ENCODE measurements at regions not wholly inside any gene's neighbourhood (a gene's known extent, or its start where the extent isn't known, plus 50 kb on each side); places are given as distances from the start of the nearest gene placed in this dataset.

- H2BK120ac ChIP-seq (ENCODE audit: low read depth, low read length, poor library complexity, severe bottlenecking) = no peak overlapping the region
- H3K4me1 ChIP-seq (ENCODE audit: insufficient read depth, low read length) = no peaks in the 10 kb centered on the region; the same call in 1 of the 2 replicates
- H3K27ac ChIP-seq (ENCODE audit: insufficient read length, low read depth, low read length) = no peak overlapping the region
Measured at GRCh38 chr16:85539629-85540291, 73.4 kb upstream of the GSE1 start.

More at GRCh38 chr16:85539629-85540291, 73.4 kb upstream of the GSE1 start:
- Histone ChIP-seq H3K14ac (ENCODE audit: insufficient read depth, low read length) (no peak overlapping the region), H3K23ac (ENCODE audit: insufficient read length, low read depth, low read length) (no peak overlapping the region), H3K23me2 (ENCODE audit: insufficient read length, low read depth, low read length, poor library complexity, severe bottlenecking) (no peaks in the 10 kb centered on the region), H4K5ac (ENCODE audit: insufficient read length, low read depth, low read length) (no peak overlapping the region), H3K27me3 (ENCODE audit: insufficient read depth, low read length) (no peaks in the 10 kb centered on the region), H3T11ph (ENCODE audit: low read length) (no peak overlapping the region), H3K4me2 (ENCODE audit: insufficient read depth, insufficient read length, low read length) (no peak overlapping the region), H3K9me3 (ENCODE audit: control insufficient read depth, low read depth, low read length) (peaks cover 9% of the 10 kb centered on the region), H3K9ac (ENCODE audit: extremely low read depth, insufficient read length, low read length) (no peak overlapping the region), H2BK5ac (ENCODE audit: insufficient read length, low read length) (no peak overlapping the region), H3K79me1 (ENCODE audit: insufficient read depth, low read depth, low read length, poor library complexity, severe bottlenecking) (no peaks in the 10 kb centered on the region), H2AFZ (ENCODE audit: low read length) (no peak overlapping the region), H3K4ac (ENCODE audit: low read depth, low read length) (no peak overlapping the region), H4K8ac (replicated peaks; ENCODE audit: insufficient read length, low read depth, low read length) (no peak overlapping the region), H4K20me1 (ENCODE audit: control insufficient read depth, insufficient read depth, insufficient read length) (no peaks in the 10 kb centered on the region), H4K91ac (ENCODE audit: insufficient read length, low read depth, low read length) (no peak overlapping the region), H2BK15ac (ENCODE audit: low read depth, low read length) (no peak overlapping the region), H2AK5ac (ENCODE audit: insufficient read length, low read length) (no peak overlapping the region), H3K18ac (ENCODE audit: insufficient read length, low read depth, low read length) (no peak overlapping the region), H2BK20ac (ENCODE audit: low read depth, low read length, poor library complexity, severe bottlenecking) (no peak overlapping the region), H3K56ac (ENCODE audit: insufficient read length, low read depth, low read length) (no peak overlapping the region), H3K79me2 (ENCODE audit: insufficient read depth, low read length) (no peaks in the 10 kb centered on the region), H2BK12ac (ENCODE audit: insufficient read length, low read depth, low read length) (no peak overlapping the region)
- Mint-ChIP-seq H3K4me3 (no peak overlapping the region), H3K4me1 (peaks cover 21 to 27% of the 10 kb centered on the region in 2 experiments), H3K27me3 (ENCODE audit: low read depth) (peaks cover 7% of the 10 kb centered on the region; the same call in 1 of the 2 replicates), H3K27ac (no peak overlapping the region), H3K36me3 (ENCODE audit: insufficient read depth in 1 of 3, low read depth in 3 of 3) (peaks cover 7 to 10% (median 8%) of the 10 kb centered on the region in 3 experiments), H3K9me3 (peaks cover 11 to 14% of the 10 kb centered on the region in 2 experiments)
- WGBS (ENCODE audit: extremely low coverage, insufficient read length, low lambda C conversion rate) = no CpG with 5 or more reads among the region's 12 CpGs
- no peak for TF ChIP-seq CTCF (conservative IDR thresholded peaks at IDR 0.05)
- DNase-seq = no peak

Measured in H9 (cell line).